ENCODE measurements at regions not wholly inside any gene's neighbourhood (a gene's known extent, or its start where the extent isn't known, plus 50 kb on each side); places are given as distances from the start of the nearest gene placed in this dataset.

GRCh38 chr3:177607589-177607988 is 410.3 kb upstream of the TBL1XR1 start:
- DNase-seq (ENCODE audit: unreplicated experiment): no peak
- intact Hi-C loops (cut with micrococcal nuclease): no loop called here
- CTCF ChIA-PET: interaction anchor here (0.7 kb wide), 1 partner anchor 31 kb away, joined by 4 read pairs; no protein-coding TSS in a partner anchor
- H3K4me1 Mint-ChIP-seq (ENCODE audit: insufficient read depth, unreplicated experiment): peaks cover 23% of the 10 kb centered on the region
- POLR2A ChIA-PET: interaction anchor here (0.6 to 1.4 kb wide), 2 partner anchors 12 to 424 kb away, joined by 3 read pairs; no protein-coding TSS in a partner anchor
- no peaks in the 10 kb centered on the region for H3K9me3 Mint-ChIP-seq (ENCODE audit: unreplicated experiment)
- no peak overlapping the region for H3K4me3 Mint-ChIP-seq (ENCODE audit: unreplicated experiment)
- H3K27ac Mint-ChIP-seq (ENCODE audit: low read depth, unreplicated experiment): no peak overlapping the region
- TF ChIP-seq CTCF (IDR thresholded peaks at IDR 0.05; ENCODE audit: unreplicated experiment): no peak
- H3K27me3 Mint-ChIP-seq (ENCODE audit: insufficient read depth, unreplicated experiment): no peaks in the 10 kb centered on the region
- H3K36me3 Mint-ChIP-seq (ENCODE audit: insufficient read depth, unreplicated experiment): no peaks in the 10 kb centered on the region
- no TSS peak for BruUV-seq (replicated peaks)

GRCh38 chr3:177608443-177608842 is 411.2 kb upstream of the TBL1XR1 start:
- no peaks in the 10 kb centered on the region for H3K27me3 Mint-ChIP-seq (ENCODE audit: insufficient read depth, unreplicated experiment)
- ChIA-PET CTCF (no interaction called here), POLR2A (interaction anchor here (0.6 to 1.4 kb wide), 2 partner anchors 11 to 423 kb away, joined by 3 read pairs; no protein-coding TSS in a partner anchor)
- no peak overlapping the region for H3K27ac Mint-ChIP-seq (ENCODE audit: low read depth, unreplicated experiment)
- TF ChIP-seq CTCF (IDR thresholded peaks at IDR 0.05; ENCODE audit: unreplicated experiment): no peak
- DNase-seq (ENCODE audit: unreplicated experiment): no peak
- intact Hi-C loops (cut with micrococcal nuclease): no loop called here
- no peak overlapping the region for H3K4me3 Mint-ChIP-seq (ENCODE audit: unreplicated experiment)
- no peaks in the 10 kb centered on the region for H3K36me3 Mint-ChIP-seq (ENCODE audit: insufficient read depth, unreplicated experiment)
- peaks cover 18% of the 10 kb centered on the region for H3K4me1 Mint-ChIP-seq (ENCODE audit: insufficient read depth, unreplicated experiment)
- BruUV-seq (replicated peaks): no TSS peak
- no peaks in the 10 kb centered on the region for H3K9me3 Mint-ChIP-seq (ENCODE audit: unreplicated experiment)

- Mint-ChIP-seq H3K27ac (ENCODE audit: low read depth, unreplicated experiment) (no peak overlapping the region), H3K4me1 (ENCODE audit: insufficient read depth, unreplicated experiment) (peaks cover 25% of the 10 kb centered on the region), H3K9me3 (ENCODE audit: unreplicated experiment) (no peaks in the 10 kb centered on the region), H3K4me3 (ENCODE audit: unreplicated experiment) (no peak overlapping the region), H3K36me3 (ENCODE audit: insufficient read depth, unreplicated experiment) (no peaks in the 10 kb centered on the region), H3K27me3 (ENCODE audit: insufficient read depth, unreplicated experiment) (no peaks in the 10 kb centered on the region)
- DNase-seq (ENCODE audit: unreplicated experiment): no peak
- ChIA-PET CTCF (no interaction called here), POLR2A (no interaction called here)
- no peak for TF ChIP-seq CTCF (IDR thresholded peaks at IDR 0.05; ENCODE audit: unreplicated experiment)
- intact Hi-C loops (cut with micrococcal nuclease): no loop called here
- no TSS peak for BruUV-seq (replicated peaks)
Observed at GRCh38 chr3:177609613-177610012, 412.3 kb upstream of the TBL1XR1 start.

- H3K27me3 Mint-ChIP-seq (ENCODE audit: insufficient read depth, unreplicated experiment): no peaks in the 10 kb centered on the region
- POLR2A ChIA-PET: interaction anchor here (1.1 kb wide), 1 partner anchor 8 kb away, joined by 3 read pairs; no protein-coding TSS in a partner anchor
- no peaks in the 10 kb centered on the region for H3K36me3 Mint-ChIP-seq (ENCODE audit: insufficient read depth, unreplicated experiment)
- H3K4me1 Mint-ChIP-seq (ENCODE audit: insufficient read depth, unreplicated experiment): peaks cover 31% of the 10 kb centered on the region
- no peaks in the 10 kb centered on the region for H3K9me3 Mint-ChIP-seq (ENCODE audit: unreplicated experiment)
- intact Hi-C loops (cut with micrococcal nuclease): no loop called here
- no peak overlapping the region for H3K27ac Mint-ChIP-seq (ENCODE audit: low read depth, unreplicated experiment)
- no peak for TF ChIP-seq CTCF (IDR thresholded peaks at IDR 0.05; ENCODE audit: unreplicated experiment)
- no peak overlapping the region for H3K4me3 Mint-ChIP-seq (ENCODE audit: unreplicated experiment)
- CTCF ChIA-PET: interaction anchor here (0.6 to 1.8 kb wide), 5 partner anchors 9 to 383 kb away, joined by 3 to 6 read pairs (median 3); no protein-coding TSS in a partner anchor
- no peak for DNase-seq (ENCODE audit: unreplicated experiment)
- BruUV-seq (replicated peaks): no TSS peak
Observed at GRCh38 chr3:177610262-177610661, 413.0 kb upstream of the TBL1XR1 start.
